NCI-H345 (cell line): ENCODE measurements at regions not wholly inside any gene's neighbourhood (a gene's known extent, or its start where the extent isn't known, plus 50 kb on each side); places are given as distances from the start of the nearest gene placed in this dataset.

Experiments
- DNase-seq: peaks from one replicate; lab custom pipeline; 2025; lab: John Stamatoyannopoulos, UW

GRCh38 chr18:7482342-7482741, 84.8 kb upstream of the PTPRM start:
- DNase-seq = no peak

GRCh38 chr18:7485616-7486015, 81.5 kb upstream of the PTPRM start:
- no peak for DNase-seq

GRCh38 chr18:7488571-7488970, 78.5 kb upstream of the PTPRM start:
- no peak for DNase-seq

GRCh38 chr18:7490104-7490503, 77.0 kb upstream of the PTPRM start:
- no peak for DNase-seq

GRCh38 chr18:7492385-7492784, 74.7 kb upstream of the PTPRM start:
- peak; percentile 35 for DNase-seq

- DNase-seq = no peak
Measured at GRCh38 chr18:7497081-7497480, 70.0 kb upstream of the PTPRM start.

GRCh38 chr18:7511106-7511505, 56.0 kb upstream of the PTPRM start:
- no peak for DNase-seq

GRCh38 chr18:7512348-7512747, 54.8 kb upstream of the PTPRM start:
- DNase-seq = no peak

- no peak for DNase-seq
Measured at GRCh38 chr18:7512990-7513389, 54.1 kb upstream of the PTPRM start.

GRCh38 chr18:7514796-7515440, 52.2 kb upstream of the PTPRM start:
- DNase-seq = no peak

- DNase-seq = no peak
Measured at GRCh38 chr18:7516266-7517117, 50.6 kb upstream of the PTPRM start.
